NCI-H2196 (cell line): ENCODE measurements at regions not wholly inside any gene's neighbourhood (a gene's known extent, or its start where the extent isn't known, plus 50 kb on each side); places are given as distances from the start of the nearest gene placed in this dataset.

Experiments
- DNase-seq: peaks from one replicate; lab custom pipeline; 2025; ENCODE audit not compliant: unreplicated experiment; lab: John Stamatoyannopoulos, UW

GRCh38 chr2:67854103-67854743 is 208.6 kb downstream of the C1D start:
- DNase-seq = no peak

DNA sequence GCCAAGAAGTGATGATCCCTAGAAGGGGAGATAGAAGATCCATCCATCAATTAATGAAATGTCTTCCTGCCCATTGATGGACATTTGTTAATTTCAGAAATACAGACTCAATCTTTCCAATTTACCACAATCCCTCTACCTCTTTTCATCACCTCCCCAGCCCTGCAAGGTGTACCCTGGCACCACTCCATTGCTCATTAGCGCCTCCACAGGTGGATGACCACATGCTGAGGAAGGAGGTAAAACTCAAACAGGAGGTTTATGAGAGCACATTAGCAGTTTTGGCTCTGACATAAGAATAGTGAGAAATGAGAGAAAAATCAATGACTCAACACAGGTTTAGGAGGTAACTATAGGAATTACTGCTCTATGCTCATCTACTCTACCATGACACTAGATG is 208.0 kb downstream of the C1D start:
- no peak for DNase-seq

DNA sequence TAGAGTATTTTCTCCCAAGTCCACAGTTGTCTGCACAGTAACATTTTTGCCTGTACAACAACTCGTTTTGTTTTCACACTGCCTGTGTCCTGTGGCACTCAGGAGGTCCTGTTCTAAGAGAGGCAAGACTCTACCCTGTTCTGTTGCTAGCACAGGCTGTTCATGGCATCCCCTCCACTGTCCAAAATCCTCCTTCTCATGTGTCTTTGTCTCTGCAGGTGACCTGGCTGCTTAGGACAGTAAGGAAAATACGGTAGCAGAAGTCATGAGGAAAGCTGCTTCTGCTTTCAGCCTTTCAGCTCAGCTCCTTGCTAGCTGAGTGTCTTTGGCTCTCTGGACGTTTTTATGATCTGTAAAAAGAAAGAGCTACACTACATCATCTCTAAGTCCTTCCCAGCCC is 205.9 kb downstream of the C1D start:
- DNase-seq = no peak

DNA sequence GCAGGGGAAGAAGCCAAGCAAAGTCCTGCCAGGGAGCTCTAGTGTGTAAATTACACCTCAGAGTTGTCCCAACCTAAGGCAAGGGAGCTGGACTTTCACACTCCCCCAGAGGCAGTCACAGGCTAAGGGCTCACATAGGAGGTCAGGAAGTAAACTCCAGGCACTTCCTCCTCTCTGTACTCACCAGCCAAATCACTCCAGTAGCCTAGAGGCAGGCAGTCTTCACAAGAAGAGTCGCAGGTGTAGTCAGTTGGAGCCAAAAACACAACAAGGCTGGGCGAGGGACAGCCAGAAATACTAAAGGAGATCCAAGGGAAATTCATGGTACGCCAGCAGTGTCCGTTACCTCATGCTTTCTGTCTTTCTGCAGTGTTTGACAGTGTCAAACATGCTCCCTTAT is 205.0 kb downstream of the C1D start:
- DNase-seq = no peak

DNA sequence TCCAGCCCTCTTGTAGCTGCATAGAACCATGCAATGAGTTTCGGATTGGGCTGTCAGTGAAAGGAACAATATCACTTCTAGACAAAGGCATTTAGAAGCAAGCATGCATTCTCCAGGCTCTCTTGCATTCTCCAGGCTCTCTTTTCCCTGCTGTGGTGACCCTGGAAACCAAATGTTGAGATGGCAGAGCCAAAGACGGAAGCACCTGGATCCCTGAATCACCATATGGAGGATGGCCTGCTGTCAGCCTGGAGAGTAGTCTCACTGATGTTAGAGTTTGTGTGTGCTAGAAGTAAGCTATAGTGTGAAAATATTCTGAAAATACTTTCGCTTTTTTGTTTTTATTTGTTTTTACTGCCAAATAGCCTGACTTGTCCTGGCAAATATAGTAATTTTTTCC is 203.9 kb downstream of the C1D start:
- no peak for DNase-seq

DNA sequence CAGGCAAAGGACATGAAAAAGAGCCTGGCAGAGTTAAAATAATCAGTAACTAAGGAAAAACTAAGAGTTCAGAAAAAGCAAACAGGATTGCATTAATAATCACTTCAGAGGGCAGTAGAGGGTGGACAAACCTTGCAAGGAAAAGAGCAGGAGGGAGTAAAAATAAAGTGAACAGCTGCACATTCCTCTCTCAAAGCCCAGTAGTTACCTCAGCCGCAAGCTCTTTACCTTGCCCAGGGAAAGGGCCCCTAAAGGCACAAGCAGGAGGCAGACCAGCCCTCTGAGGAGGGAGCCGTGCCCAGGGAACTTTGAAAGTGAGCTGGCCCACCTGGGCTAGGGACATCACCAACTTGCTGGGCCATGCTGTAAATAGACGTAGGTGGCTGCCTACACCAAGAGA is 196.9 kb downstream of the C1D start:
- no peak for DNase-seq

DNA sequence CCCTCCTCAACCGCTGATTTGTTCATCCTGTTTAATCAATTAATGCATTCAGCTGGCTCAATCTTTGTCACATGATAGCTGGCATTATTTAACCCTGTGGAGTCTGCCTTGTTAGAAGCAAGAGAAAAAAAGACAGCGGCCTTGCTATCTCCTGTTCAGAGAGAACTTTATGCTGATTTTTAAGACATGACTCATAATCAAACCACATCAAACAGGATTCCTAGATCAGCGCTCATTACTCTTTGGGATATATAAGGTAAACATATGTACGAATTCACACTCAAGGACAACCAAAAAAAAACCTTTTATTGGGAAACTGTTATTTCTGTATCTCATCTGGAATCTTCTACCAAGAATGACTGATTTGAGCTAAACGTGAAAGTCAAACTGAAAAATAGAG is 195.1 kb downstream of the C1D start:
- DNase-seq = no peak

DNA sequence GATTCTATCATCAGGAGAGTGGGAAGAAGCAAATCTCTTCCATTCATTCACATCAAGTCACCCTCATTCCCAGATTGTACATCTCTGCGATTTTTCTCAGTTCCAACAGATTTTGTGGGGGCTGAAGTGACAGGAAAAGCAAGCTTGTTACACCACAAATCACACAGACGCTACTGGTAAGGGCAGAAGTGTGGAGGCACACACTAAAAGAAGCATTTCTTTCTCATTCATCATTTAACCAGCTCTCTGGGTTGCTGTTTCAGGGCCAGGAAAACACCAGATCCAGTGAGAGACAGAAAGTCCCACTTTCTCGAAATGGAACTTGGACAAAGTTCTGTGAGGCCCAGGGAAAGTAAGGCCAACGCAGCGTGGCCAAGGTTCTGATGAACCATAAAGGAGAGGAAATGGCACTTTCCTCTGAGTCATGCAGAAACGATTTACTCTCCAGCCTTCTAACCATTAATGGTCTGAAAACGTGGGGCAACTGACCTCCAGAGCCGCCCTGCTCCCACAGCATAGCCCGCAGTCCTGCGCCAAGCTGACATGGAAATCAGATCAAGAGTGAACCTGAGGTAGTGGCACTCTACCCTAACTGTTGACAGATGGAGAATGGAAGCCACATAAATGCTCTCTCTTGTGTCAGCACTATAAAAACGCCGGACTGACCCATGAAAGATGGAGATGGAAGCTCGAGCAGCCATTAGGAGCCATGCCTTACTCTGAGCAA is 191.0 kb downstream of the C1D start:
- DNase-seq = no peak

DNA sequence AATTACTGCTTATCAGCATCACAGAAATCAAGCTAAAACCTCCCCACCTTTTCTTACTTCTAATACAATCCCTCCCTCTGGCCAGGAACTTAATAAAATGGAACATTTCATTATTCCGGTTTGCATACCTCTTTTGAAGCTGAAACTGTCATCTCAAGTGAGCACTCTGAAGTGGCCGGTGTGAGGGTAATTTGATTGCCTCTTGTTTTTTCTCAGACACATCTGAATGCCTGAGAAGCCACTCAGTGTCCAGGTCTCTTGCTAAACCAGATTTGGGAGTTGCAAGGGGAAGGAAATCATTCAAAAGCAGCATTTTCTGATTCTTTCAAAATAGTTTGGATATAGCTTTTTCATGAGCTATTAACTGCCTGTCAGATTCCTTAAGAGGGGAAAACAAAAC is 190.3 kb downstream of the C1D start:
- DNase-seq = no peak

GRCh38 chr2:67873916-67874315 is 188.9 kb downstream of the C1D start:
- no peak for DNase-seq

DNA sequence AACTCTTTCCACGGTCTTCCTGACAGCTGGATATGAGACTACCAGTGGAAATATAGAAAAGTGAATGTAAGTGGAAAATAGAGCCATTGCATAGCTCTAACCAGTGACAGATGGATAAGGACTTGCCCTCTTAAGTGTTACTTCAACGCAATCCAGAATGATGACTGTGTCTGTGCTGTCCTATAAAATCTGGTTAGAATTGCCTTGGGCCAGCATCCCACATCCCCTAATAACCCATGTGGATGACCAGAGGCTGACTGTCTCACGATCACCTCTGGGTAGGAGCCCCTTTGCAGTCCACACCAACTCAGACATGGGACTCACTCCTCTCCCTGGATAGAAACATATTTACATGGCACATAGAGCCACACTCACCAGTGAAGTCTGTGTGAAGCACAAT is 186.6 kb downstream of the C1D start:
- no peak for DNase-seq

DNA sequence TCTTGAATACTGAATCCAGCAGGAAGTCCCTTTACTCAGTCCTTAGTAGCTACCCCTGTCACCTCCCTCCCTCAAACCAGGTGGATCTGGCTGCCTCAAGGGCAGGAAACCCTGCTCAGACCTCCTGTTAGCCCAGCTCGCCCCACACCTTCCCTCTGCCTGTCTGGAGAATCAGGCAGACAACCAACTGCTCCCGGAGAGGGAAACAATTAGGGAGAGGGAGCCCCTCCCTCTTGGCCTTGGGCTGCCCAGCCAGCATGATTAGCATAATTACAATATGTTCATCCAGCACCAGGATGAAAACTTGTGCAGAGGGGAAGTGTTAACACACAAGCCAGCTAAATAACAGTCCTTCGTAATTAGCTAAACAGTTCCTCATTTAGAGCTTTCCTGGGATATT is 185.5 kb downstream of the C1D start:
- DNase-seq = no peak

DNA sequence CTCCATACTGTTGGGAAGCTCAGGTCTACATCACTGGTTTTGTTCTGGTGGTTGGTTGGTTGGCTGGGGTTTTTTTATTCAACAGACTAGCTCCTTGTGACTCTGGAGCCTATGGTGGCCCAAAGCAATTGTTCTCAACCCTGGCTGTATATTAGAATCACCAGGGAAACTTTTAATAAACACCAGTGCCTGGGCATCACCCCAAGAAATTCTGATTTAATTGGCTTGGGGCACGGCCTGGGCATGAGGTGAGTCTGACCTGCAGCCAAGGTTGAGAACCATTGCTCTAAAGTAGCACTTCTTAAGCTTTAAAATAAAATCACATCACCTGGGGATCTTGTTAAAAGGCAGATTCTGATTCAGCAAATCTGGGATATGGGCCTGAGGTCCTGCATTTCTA is 184.1 kb downstream of the C1D start:
- DNase-seq = no peak

DNA sequence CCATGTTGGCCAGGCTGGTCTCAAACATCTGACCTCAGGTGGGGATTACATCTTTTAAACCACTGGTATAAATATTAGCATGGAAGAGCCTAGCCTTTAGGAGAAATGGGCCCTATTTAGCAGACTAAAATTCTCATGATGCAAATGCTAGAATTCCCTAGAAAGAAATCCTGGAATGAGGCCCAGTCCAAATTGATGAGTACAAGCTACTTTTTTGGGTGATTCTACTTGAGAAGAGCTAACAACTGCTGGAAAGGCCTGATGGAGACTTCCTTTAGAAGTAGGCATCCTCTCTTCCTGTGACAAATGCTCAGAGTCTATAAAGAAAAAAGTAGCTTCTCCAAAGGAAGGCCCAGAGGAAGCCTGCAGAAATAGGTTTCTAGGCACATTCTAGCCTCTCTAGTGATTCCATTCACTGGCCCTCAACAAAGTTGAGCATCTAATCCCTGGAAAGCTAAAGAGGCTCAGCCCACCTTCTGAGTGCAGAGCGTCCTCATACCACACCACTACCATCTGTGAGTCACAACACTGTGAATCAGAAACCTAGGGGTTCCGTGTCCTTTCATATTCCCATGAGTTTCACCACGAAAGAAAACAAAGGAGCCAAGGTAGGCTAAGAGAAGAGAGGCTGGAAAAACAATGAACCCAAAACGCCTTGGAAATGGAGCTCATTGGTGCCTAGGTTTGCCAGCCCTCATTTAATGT is 183.1 kb downstream of the C1D start:
- DNase-seq = no peak

GRCh38 chr2:67880291-67880761 is 182.5 kb downstream of the C1D start:
- DNase-seq = no peak

- DNase-seq = no peak
Measured at GRCh38 chr2:67881816-67882215, 181.0 kb downstream of the C1D start.

GRCh38 chr2:67883316-67884087 is 179.3 kb downstream of the C1D start:
- DNase-seq = no peak

- DNase-seq = no peak
Measured at GRCh38 chr2:67888351-67889005, 174.3 kb downstream of the C1D start.

DNA sequence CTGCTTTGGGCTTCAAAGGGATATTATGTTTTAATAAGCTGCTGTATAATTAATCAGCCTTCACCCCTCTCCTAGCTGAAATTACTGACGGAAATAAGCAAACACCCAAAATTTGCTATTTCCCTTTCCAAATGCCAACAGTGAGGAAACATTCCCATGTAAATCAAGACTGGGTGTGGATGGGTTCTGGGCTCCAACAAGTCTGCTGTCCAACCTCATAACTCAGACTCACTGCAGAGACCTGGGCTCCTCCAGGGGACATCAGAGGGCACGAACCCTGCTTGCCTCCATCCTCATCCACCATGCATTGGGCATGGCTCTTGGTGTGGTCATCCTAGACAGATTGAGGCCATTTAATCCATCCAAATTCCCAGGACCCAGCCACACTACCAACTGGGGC is 173.7 kb downstream of the C1D start:
- DNase-seq = no peak

GRCh38 chr2:67891642-67892041 is 171.2 kb downstream of the C1D start:
- no peak for DNase-seq

DNA sequence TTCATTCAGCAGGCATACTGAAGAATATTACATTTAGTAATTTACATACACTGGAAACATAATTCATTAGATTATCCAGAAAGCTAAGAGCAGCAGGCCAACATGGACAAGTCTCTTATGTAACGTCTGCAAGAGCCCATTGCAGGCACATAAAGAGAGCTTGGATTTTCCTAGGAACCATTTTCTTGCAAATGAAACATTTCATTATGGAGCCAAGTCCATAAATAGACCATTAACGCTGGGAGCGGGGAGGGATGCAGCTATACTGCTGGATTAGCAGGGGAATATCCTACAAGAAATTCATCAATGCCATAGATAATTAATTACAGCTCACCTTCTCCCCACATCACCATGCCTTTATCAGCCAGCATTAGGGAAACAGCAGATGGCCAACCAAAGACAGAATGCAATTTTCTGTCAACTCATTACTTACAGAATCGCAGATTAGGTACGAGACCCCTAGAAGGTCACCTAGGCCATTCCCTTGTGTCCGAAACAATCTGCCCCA is 170.4 kb downstream of the C1D start:
- DNase-seq = no peak
